Skin epidermis (tissue), 12 donors: ENCODE measurements at regions not wholly inside any gene's neighbourhood (a gene's known extent, or its start where the extent isn't known, plus 50 kb on each side); places are given as distances from the start of the nearest gene placed in this dataset.
A peak's percentile ranks its signal among the peaks of the same experiment; 100 is the strongest.

Experiments
- H3K27ac ChIP-seq, 21 experiments: fragments of 200-600 bp; sonication (generic) in 11 of 21; one replicate each; pipeline ENCODE4 v1.5.0; 2020; ENCODE audit warnings: mild to moderate bottlenecking in 3 of 21, inconsistent platforms in 2 of 21, moderate library complexity in 2 of 21
- H3K4me3 ChIP-seq, 7 experiments: fragments of 200-600 bp; sonication (generic) in 2 of 7; one replicate each; pipeline ENCODE4 v1.5.0; 2020; ENCODE audit warnings: inconsistent platforms in 2 of 7, mild to moderate bottlenecking in 2 of 7, moderate library complexity in 1 of 7

DNA sequence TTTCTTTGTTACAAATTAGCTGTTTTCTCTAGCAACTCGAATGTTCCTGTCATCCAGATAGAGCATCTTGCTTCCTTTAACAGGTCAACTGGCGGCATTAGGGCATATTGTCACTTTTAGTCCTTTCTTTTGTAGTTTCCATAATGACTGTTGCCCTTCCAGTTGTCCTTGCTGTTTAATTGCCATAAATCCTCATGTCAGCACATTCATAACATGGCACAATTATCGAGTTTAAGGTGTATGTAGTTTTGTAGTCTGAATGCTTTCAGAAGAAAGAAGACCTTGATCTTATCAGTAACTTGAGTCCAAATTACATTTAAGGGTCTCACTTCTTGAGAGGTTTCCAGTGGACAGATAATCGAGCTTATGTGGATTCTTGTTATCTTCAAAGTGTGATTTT is 161.7 kb upstream of the CDH12 start:
- H3K27ac ChIP-seq: no peak overlapping the region
- no peak overlapping the region for H3K4me3 ChIP-seq

DNA sequence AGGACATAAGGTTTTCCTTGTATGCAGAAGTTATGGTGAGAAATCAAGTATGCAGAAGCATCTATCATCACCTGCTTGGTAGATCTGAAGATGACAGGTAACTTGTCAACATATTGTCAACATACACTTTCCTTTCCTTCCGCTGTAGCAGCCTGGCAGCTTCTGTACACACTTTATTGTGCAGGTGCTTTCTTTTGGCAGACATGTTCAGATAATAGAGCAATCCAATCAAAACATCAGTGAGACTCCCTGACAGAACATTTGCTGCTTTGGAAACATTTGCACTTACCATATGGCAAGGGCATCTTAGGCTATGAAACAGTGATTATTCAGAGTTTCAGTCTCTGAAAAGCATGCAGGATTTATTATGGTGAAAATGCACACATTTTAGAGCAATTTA is 161.1 kb upstream of the CDH12 start:
- H3K27ac ChIP-seq: no peak overlapping the region
- peak overlapping the region in 1 of 7 experiments; percentile 38 for H3K4me3 ChIP-seq

DNA sequence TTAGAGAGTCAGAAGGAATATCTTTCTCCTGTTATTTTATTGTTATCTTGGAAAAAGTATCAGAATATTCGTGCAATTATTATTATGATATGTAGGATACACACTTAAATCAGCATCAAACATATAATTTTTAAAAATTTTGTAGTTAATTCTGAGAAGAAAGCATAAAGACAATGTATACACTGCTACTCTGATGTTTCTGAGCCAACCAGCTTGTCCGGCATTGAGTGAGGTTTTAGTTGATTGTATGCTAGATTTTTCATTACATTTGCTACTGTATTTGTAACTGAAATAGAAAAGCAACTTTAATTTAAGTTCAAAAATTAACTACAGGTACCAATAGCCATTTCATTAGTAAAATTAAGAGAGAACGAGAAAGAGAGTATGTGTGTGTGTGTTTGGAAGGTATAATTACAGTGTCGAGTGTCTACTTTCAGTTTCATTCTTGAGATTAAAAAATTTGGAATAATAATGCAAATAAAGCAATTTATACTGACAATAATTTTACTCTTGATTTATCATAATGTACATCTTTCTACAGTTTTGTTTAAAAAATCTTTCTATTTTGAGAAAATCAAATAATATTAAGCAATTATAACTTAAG is 160.4 kb upstream of the CDH12 start:
- H3K27ac ChIP-seq: peak overlapping the region in 6 of 21 experiments; percentile 13 to 45 (median 26)
- H3K4me3 ChIP-seq: peak overlapping the region in 5 of 7 experiments; percentile 7 to 38 (median 12)

DNA sequence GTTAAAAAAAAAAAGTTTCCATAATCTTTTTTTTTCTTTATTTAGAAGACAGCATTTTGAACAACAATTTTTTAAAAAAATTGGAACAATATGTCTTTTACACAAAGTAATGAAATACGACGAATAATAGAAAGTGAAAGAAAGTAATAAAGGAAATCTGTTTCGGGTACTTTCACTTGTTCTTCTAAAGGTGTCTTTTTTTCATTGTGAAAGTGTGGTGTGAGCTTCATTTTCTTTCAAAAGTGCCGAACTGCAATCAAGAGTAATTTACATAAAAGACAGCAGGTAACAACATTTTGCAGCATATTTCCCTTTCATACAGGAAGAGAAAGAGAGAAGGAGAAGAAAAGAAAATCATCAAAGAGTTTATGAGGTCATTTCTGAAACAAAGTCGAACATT is 159.7 kb upstream of the CDH12 start:
- Histone ChIP-seq H3K27ac (peak overlapping the region in 4 of 21 experiments; percentile 13 to 45 (median 32)), H3K4me3 (peak overlapping the region in 6 of 7 experiments; percentile 4 to 38 (median 11))

DNA sequence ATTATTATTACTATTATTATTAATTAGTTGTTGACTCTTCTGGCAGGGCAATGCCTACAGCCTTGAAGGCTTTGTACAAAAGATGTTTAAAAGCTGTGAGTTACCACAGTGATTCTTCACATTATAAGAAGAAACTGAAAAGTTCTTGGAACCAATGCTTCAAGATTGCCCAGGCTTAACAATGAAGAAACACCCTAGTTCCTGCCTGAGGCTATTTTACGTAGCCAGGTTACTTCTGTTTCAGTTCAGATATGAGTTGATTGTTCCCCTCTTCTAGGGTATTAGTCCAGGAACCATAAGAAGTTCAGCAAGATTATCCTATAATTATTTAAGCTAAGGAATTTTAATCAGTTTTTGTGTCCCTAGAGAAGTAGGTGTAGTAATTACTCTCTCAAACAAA is 154.6 kb upstream of the CDH12 start:
- Histone ChIP-seq H3K4me3 (no peak overlapping the region), H3K27ac (peak overlapping the region in 7 of 21 experiments; percentile 8 to 73 (median 50))

DNA sequence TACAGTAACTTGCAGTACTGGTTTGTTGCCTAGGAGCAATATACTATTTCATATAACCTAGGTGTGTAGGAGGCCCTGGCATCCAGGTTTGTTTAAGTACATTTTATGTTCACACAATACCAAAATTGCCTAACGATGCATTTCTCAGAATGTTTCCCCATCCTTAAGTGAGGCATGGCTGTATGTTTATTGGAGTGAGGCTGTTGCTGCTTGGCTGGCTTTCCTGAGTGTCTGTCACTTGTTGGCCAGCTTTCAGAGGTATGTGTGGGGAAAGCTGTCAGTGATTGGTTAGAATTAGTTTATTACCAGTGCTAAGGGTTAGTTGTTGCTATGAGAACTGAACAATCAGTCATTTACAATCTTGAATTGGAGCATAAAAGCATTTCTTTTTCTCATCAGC is 154.1 kb upstream of the CDH12 start:
- Histone ChIP-seq H3K27ac (peak overlapping the region in 8 of 21 experiments; percentile 8 to 73 (median 50)), H3K4me3 (no peak overlapping the region)

DNA sequence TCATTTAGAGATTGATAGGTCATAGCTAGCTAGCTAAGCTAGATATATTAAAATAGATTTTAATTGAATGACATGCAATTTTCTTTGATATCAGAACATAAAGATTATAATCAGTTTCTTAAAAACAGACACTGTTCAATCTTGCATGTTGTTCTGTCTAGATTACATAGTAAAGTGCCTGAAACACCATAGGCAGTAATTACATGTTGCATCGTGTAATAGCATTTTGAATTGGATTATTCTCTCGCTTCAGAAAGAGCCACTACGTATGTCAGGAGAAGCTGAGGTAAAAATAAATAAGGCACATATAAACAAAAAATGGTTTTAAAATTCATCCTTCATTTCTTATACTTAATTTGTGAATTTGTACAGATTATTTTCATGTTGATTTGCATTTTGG is 148.0 kb upstream of the CDH12 start:
- H3K27ac ChIP-seq: no peak overlapping the region

DNA sequence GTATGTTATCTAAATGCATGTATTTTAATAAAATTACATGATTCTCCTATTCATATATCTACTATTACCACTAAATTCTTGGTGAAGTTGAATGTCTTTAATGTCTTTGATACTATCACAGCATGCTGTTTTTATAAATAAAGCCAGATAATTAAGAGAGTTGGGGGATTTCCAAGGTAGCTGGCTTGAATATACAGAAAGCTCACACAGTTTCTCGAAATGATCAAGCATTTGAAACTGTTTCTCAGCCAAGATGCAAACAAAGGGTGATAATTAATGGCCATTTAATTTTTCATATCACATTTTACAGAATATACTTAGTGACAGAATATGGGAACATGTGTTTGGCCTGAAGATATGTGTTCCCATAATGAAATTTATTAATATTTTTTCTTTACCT is 145.6 kb upstream of the CDH12 start:
- no peak overlapping the region for H3K27ac ChIP-seq
- no peak overlapping the region for H3K4me3 ChIP-seq

More for the DNA sequence above, 148.0 kb upstream of the CDH12 start:
- H3K4me3 ChIP-seq: no peak overlapping the region

DNA sequence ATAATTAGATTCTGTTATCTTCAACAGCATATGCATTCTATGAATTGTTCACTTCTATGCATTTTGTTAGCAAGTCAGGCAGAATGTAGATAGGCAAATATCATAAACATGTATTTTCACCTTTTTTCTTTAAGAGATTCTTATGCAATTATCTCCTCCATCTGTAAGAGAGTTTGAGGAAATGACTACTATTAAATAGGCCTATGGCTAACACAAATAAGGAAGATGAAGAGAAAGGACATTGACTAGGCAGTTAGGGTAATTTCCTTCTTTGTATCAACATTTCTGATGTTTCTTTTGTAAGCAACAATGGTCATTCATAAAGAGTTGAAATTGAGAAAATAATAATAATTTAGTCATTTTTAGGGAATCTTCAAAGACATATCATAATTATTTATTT is 145.2 kb upstream of the CDH12 start:
- Histone ChIP-seq H3K27ac (no peak overlapping the region), H3K4me3 (no peak overlapping the region)

DNA sequence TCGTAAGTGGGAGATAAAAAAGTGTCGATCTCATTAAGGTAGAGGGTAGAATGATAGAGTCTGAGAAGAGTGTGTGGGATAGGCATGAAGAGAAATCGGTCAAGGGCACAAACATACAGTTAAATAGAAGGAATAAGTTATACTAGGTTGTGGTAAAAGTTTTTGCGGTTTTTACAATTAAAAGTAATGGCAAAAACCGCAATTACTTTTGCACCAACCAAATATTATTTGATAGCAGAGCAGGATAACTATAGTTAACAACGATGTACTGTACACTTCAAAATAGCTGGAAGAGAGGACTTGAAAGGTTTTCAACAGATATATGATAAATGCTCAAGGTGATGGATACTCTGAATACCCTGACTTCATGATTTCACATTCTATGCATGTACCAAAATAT is 135.8 kb upstream of the CDH12 start:
- H3K4me3 ChIP-seq: no peak overlapping the region
- H3K27ac ChIP-seq: no peak overlapping the region

DNA sequence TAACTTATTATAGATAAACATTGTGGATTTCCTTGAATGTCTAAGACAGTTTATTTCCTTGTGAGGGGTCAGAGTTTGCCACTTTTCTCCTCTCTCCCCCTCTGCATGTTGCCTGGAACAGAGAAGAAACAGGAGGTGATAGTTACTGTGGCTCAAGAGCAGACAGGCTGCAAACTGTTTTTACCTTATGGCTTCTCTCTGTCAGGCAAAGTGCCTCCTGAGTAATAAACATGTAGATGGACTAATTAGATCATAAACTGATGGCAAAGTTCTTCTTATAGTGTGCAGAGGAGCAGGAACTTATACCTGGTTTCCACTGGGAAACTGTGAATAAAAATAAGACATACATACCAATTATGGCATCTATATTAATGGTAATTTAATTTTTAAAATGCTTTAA is 133.1 kb upstream of the CDH12 start:
- no peak overlapping the region for H3K27ac ChIP-seq

DNA sequence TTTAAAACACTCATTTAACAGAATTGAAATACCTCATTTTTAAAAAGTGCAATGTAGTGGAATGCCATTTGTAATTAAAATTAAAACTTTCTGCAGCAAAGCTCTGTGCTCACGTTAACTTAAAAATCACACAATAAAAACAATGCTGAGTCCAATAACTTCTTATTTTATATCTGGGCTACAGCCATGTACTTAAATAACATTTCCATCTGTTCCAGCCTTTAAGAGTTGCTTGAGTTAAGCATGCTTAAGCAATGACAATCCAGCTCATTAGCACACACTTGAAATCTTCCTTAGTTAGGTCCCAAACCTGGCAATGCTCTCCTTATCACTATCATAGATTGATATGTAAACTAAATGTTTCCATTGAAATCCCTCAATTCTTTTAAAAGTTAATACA is 132.3 kb upstream of the CDH12 start:
- Histone ChIP-seq H3K27ac (no peak overlapping the region), H3K4me3 (no peak overlapping the region)

More for the DNA sequence above, 133.1 kb upstream of the CDH12 start:
- H3K4me3 ChIP-seq: no peak overlapping the region

DNA sequence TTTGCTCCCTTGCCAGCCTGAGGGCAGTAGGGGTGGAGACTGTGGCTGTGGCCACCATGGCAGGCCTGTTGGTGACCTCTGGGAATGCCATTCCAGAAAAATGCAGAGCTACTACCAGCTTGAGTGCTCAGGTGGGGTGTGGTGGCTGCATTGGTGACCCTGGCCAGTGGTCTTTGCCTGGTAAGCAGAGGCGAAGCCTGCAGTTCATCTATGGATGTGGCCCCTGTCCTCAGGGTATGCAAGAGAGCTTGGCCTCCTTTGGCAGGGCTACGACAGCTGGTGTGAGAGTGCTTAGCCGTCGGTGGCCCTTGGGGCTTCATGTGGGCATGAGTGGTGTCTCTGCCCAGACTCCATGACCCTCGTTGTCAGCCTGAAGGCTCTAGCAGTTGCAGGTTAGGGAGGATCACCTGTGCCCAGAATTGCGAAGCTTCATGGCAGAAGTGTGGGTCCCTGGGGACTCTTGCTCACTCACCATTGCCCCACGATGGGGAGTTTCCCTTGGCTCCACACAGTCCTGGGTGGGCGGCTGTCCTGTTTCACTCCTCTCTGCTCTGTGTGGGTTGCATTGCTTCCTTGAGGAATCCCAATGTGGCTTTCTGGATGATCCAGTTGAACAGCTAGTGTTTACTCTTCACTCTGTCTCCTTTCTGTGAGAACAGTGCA is 117.9 kb upstream of the CDH12 start:
- Histone ChIP-seq H3K27ac (no peak overlapping the region), H3K4me3 (no peak overlapping the region)

DNA sequence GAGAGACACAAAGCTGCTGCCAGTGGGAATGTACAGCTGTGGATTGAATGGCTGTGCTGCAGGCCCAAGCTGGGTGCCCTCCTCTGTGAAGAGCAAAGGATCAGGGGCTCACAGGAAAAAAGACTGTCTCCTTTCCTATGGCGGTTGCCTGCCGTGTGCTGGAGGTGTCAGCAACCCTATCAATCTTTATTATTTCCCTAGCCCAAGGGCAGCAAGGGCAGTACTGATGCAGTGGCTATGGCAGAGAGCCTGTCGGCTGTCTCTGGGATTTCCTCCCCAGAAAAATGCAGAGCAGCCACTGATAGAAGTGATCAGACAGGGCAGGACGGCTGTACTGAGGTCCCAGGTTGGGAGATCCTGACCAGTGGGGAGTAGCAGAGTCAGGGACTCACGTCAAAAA is 117.3 kb upstream of the CDH12 start:
- no peak overlapping the region for H3K4me3 ChIP-seq

DNA sequence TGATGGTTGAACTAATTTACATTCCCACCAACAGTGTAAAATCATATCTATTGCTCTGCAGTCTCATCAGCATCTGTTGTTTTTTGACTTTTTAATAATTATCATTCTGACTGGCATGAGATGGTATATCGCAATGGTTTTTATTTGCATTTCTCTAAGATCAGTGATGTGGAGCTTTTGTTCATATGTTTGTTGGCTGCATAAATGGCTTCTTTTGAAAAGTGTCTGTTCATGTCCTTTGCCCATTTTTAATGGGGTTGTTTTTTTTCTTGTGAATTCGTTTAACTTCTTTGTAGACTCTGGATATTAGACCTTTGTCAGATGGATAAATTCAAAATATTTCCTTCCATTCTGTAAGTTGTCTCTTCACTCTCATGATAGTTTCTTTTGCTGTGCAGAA is 115.2 kb upstream of the CDH12 start:
- Histone ChIP-seq H3K4me3 (no peak overlapping the region), H3K27ac (no peak overlapping the region)

More for the DNA sequence above, 117.3 kb upstream of the CDH12 start:
- no peak overlapping the region for H3K27ac ChIP-seq

DNA sequence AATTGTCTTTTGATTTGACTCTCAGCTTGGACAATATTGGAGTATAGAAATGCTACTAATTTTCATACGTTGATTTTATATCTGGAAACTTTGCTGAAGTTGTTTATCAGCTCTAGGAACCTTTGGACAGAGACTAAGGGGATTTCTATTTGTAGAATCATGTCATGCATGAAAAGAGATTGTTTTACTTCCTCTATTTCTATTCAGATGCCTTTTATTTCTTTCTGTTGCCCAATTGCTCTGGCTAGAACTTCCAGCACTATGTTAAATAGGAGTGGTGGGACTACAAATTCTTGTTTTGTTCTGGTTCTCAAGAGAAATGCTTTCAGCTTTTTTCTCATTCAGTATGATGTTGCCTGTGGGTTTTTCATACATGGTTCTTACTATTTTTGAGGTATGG is 112.8 kb upstream of the CDH12 start:
- Histone ChIP-seq H3K27ac (no peak overlapping the region), H3K4me3 (no peak overlapping the region)

DNA sequence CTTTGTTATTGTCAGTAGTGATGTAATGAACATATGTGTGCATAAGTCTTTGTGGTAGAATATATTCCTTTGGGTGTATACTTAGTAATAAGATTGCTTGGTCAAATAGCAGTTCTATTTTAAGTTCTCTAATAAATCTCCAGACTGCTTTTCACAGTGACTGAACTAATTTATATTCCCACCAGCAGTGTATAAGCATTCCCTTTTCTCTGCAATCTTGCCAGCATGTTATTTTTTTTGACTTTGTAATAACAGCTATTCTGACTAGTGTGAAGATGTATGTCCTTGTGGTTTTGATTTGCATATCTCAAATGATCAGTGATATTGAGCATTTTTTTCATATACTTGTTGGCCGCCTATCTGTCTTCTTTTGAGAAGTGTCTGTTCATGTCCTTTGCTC is 111.5 kb upstream of the CDH12 start:
- Histone ChIP-seq H3K27ac (no peak overlapping the region), H3K4me3 (no peak overlapping the region)

DNA sequence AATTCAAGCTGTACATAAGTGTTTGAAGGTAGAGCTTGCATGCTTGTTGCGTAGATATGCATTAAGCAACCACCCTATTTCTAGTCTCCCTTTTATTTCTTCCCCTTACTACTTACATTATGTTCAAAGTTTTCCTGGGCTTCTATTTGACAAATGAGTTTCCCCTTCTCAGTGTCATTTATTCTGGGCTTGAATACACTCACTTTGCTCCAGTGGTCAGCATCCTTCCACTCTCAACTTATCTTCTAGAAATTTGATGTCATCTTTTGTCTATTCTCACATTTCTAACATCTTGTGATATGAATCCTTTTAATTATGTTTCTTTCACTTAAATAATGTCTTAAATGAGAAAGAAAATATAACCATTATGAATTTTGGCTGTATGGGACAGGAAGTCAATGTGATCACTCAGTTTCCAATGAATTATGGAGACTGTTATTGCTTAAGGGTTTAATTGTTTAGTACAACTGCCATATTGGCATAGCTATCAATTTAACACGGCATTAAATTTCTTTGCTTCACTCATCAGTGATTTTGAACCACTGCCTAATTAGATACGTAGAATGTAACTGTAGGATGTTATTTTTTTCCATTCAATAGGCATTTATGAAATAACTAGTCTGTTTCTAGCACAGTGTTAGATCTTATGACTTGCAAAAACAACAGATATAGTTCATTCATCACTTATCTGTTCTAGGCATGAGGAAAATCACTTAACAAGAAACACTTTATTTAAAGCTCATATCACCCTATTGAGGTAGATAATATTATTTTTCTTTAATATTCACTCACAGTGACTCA is 105.5 kb upstream of the CDH12 start:
- no peak overlapping the region for H3K27ac ChIP-seq
- H3K4me3 ChIP-seq: no peak overlapping the region

DNA sequence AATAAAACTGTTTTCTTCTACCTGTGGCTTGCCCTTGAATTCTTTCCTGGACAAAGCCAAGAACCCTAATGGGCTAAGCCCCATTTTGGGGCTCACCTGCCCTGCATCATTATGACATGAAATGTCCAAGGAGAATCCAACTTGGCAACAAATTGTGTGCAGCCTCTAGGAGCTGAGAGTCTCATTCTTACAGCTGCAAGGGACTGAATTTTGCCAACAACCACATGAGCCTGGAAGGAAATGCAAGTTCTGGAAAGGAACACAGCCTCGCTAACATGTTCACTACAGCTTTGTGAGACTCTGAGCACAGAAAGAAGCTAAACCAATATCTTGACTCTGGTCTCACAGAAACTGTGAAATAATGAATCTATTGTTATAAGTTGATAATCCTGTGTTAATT is 94.8 kb upstream of the CDH12 start:
- Histone ChIP-seq H3K4me3 (no peak overlapping the region), H3K27ac (no peak overlapping the region)

DNA sequence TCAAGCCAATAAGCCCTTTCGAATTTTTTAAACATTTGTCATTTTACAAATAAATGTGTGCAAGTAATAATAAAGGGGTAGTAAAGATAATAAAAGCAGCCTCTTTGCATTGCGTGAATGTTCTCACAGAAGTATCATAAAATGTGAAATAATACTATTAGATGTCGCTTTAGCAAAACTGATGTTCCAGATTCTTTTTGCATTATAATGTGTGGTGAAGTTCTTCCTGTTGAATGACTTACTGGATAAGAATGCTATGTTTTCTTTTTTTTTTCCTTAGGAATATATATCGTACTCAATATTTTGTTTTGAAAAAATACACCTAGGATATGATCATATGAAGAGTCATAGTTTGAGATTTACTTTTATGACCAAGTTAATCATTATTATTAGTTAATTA is 85.2 kb upstream of the CDH12 start:
- Histone ChIP-seq H3K4me3 (no peak overlapping the region), H3K27ac (no peak overlapping the region)
